ENCODE measurements at regions not wholly inside any gene's neighbourhood (a gene's known extent, or its start where the extent isn't known, plus 50 kb on each side); places are given as distances from the start of the nearest gene placed in this dataset.

DNA sequence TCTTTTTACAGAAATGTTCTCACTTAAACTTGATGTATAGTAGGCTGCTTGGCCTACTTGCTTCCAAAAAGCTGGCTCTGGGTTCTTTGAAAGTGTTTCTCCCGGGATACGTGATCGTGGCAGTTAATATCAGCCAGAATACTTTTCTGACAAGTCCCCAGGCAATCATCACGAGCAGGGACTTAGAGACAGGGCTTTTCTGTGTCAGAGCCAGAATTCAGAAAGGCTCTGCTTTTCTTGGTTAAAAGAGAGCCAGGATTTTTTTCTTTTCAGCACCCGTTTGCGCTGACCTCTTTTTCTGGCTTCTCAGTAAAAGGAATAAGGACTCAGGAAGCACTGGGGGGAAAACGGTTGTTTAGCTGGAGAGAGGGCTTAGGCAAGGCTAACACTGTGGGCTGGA is 57.8 kb upstream of the ARHGAP5 start:
- no peaks in the 10 kb centered on the region for H4K20me1 ChIP-seq (ENCODE audit: insufficient read depth, poor library complexity, severe bottlenecking)
- no peak for DNase-seq (ENCODE audit: low spot score)
- no peaks in the 10 kb centered on the region for H3K27me3 ChIP-seq
- no peak overlapping the region for H3K4me3 ChIP-seq
- 56% methylated on average over 7 of the region's 7 CpGs for WGBS (ENCODE audit: low lambda C conversion rate, missing lambda C conversion rate)
- no peak for TF ChIP-seq EZH2phosphoT487 (IDR thresholded peaks at IDR 0.05; ENCODE audit: low read depth, severe bottlenecking, unreplicated experiment)
- TF ChIP-seq, protein P1, sequence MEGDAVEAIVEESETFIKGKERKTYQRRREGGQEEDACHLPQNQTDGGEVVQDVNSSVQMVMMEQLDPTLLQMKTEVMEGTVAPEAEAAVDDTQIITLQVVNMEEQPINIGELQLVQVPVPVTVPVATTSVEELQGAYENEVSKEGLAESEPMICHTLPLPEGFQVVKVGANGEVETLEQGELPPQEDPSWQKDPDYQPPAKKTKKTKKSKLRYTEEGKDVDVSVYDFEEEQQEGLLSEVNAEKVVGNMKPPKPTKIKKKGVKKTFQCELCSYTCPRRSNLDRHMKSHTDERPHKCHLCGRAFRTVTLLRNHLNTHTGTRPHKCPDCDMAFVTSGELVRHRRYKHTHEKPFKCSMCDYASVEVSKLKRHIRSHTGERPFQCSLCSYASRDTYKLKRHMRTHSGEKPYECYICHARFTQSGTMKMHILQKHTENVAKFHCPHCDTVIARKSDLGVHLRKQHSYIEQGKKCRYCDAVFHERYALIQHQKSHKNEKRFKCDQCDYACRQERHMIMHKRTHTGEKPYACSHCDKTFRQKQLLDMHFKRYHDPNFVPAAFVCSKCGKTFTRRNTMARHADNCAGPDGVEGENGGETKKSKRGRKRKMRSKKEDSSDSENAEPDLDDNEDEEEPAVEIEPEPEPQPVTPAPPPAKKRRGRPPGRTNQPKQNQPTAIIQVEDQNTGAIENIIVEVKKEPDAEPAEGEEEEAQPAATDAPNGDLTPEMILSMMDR (IDR thresholded peaks at IDR 0.05; ENCODE audit: poor library complexity): no peak
- peak overlapping the region; percentile 28 for H2AFZ ChIP-seq
- H3K9me2 ChIP-seq (replicated peaks; ENCODE audit: insufficient read depth): no peaks in the 10 kb centered on the region
- peak overlapping the region; percentile 27 for H3K27ac ChIP-seq
- H3K36me3 ChIP-seq (replicated peaks; ENCODE audit: insufficient read depth, low read depth): no peaks in the 10 kb centered on the region
- no peaks in the 10 kb centered on the region for H3K79me2 ChIP-seq
- H3K9me3 ChIP-seq (ENCODE audit: low read depth): no peaks in the 10 kb centered on the region
- no peak overlapping the region for H3K4me2 ChIP-seq
- no peaks in the 10 kb centered on the region for H3K4me1 ChIP-seq (ENCODE audit: insufficient read depth)

DNA sequence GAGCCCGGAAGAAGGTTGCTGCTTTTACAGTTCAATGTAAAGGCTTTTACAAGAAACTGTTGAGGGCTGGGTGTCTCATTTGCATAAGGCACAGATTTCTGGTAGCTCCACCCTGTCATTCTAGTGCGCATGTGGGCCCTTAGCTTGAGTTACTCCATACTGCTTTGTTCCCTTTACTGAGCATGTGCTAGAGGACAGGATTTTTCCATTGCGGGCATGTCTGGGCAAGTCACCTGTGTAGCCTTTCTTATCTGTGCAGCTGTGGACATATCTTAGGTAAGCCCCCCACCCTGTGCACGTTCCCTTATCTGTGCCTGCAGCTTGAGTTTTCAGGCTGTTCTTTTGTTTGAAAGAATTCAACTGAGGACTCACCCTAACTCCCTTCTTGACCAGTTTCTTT is 56.2 kb upstream of the ARHGAP5 start:
- H3K27ac ChIP-seq: peak overlapping the region; percentile 76
- no peak for DNase-seq (ENCODE audit: low spot score)
- no peaks in the 10 kb centered on the region for H4K20me1 ChIP-seq (ENCODE audit: insufficient read depth, poor library complexity, severe bottlenecking)
- H3K9me2 ChIP-seq (replicated peaks; ENCODE audit: insufficient read depth): no peaks in the 10 kb centered on the region
- TF ChIP-seq EZH2 (IDR thresholded peaks at IDR 0.05; ENCODE audit: borderline replicate concordance): no peak
- TF ChIP-seq, protein P1 (IDR thresholded peaks at IDR 0.05; ENCODE audit: poor library complexity): no peak
- no peak for TF ChIP-seq EZH2phosphoT487 (IDR thresholded peaks at IDR 0.05; ENCODE audit: low read depth, severe bottlenecking, unreplicated experiment)
- H3K4me2 ChIP-seq: no peak overlapping the region
- no peaks in the 10 kb centered on the region for H3K4me1 ChIP-seq (ENCODE audit: insufficient read depth)
- no peaks in the 10 kb centered on the region for H3K9me3 ChIP-seq (ENCODE audit: low read depth)
- H3K79me2 ChIP-seq: no peaks in the 10 kb centered on the region
- no peak overlapping the region for H2AFZ ChIP-seq
- no peaks in the 10 kb centered on the region for H3K27me3 ChIP-seq
- WGBS (ENCODE audit: low lambda C conversion rate, missing lambda C conversion rate): 73% methylated on average over 4 of the region's 4 CpGs
- H3K4me3 ChIP-seq: no peak overlapping the region
- H3K36me3 ChIP-seq (replicated peaks; ENCODE audit: insufficient read depth, low read depth): no peaks in the 10 kb centered on the region

DNA sequence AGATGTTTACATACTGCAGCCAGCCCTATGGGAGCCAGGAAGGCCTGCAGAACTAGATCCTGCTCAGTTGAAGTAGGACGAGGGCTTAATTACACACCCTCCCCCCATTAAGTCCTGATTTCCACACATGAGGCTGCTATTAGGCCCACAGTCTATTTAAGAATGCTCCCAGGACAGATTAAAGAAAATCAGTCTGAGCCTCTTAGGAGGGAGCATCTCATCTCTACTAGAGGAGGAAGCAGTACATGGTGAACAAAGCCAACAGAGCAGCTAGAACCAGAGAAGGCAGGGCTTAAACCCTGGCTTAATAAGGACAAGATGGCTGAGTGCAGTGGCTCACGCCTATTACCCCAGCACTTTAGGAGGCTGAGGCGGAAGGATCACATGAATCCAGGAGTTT is 55.8 kb upstream of the ARHGAP5 start:
- Histone ChIP-seq H3K27me3 (no peaks in the 10 kb centered on the region), H3K79me2 (no peaks in the 10 kb centered on the region), H2AFZ (no peak overlapping the region), H3K36me3 (replicated peaks; ENCODE audit: insufficient read depth, low read depth) (no peaks in the 10 kb centered on the region), H3K9me3 (ENCODE audit: low read depth) (no peaks in the 10 kb centered on the region), H3K4me3 (no peak overlapping the region), H3K9me2 (replicated peaks; ENCODE audit: insufficient read depth) (no peaks in the 10 kb centered on the region), H3K4me1 (ENCODE audit: insufficient read depth) (no peaks in the 10 kb centered on the region), H3K27ac (peak overlapping the region; percentile 76), H4K20me1 (ENCODE audit: insufficient read depth, poor library complexity, severe bottlenecking) (no peaks in the 10 kb centered on the region), H3K4me2 (no peak overlapping the region)
- DNase-seq (ENCODE audit: low spot score): no peak
- TF ChIP-seq EZH2phosphoT487 (IDR thresholded peaks at IDR 0.05; ENCODE audit: low read depth, severe bottlenecking, unreplicated experiment): no peak
- TF ChIP-seq EZH2 (IDR thresholded peaks at IDR 0.05; ENCODE audit: borderline replicate concordance): no peak
- TF ChIP-seq, protein P1 (IDR thresholded peaks at IDR 0.05; ENCODE audit: poor library complexity): no peak
- 68% methylated on average over 3 of the region's 3 CpGs for WGBS (ENCODE audit: low lambda C conversion rate, missing lambda C conversion rate)

DNA sequence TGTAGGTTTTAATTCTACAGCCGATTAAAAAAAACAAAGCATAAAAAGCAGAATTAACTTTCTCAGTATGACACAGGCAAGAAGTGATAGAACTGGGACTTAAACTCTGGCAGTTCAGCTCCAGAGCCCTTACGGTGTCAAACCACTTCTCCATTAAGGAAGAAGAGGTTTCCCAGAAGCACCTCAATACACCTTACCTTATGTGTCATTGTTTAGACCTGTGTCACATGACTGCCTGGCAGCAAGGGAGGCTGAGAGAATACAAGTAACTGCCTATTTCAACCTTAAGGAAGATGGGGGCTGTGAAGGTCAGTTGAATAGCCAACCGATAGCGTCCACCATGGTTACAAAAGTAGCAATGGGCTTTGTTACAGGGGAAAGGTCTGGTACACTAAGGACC is 54.6 kb upstream of the ARHGAP5 start:
- Histone ChIP-seq H3K9me3 (ENCODE audit: low read depth) (no peaks in the 10 kb centered on the region), H3K36me3 (replicated peaks; ENCODE audit: insufficient read depth, low read depth) (no peaks in the 10 kb centered on the region), H3K4me2 (no peak overlapping the region), H4K20me1 (ENCODE audit: insufficient read depth, poor library complexity, severe bottlenecking) (no peaks in the 10 kb centered on the region), H2AFZ (no peak overlapping the region), H3K4me3 (no peak overlapping the region), H3K79me2 (no peaks in the 10 kb centered on the region), H3K4me1 (ENCODE audit: insufficient read depth) (no peaks in the 10 kb centered on the region), H3K27ac (peak overlapping the region; percentile 54), H3K9me2 (replicated peaks; ENCODE audit: insufficient read depth) (no peaks in the 10 kb centered on the region), H3K27me3 (no peaks in the 10 kb centered on the region)
- no peak for TF ChIP-seq EZH2phosphoT487 (IDR thresholded peaks at IDR 0.05; ENCODE audit: low read depth, severe bottlenecking, unreplicated experiment)
- no peak for TF ChIP-seq EZH2 (IDR thresholded peaks at IDR 0.05; ENCODE audit: borderline replicate concordance)
- TF ChIP-seq, protein P1 (IDR thresholded peaks at IDR 0.05; ENCODE audit: poor library complexity): no peak
- DNase-seq (ENCODE audit: low spot score): no peak
- 92% methylated on average over 4 of the region's 4 CpGs for WGBS (ENCODE audit: low lambda C conversion rate, missing lambda C conversion rate)
